GM19372 (cell line): ENCODE measurements at regions not wholly inside any gene's neighbourhood (a gene's known extent, or its start where the extent isn't known, plus 50 kb on each side); places are given as distances from the start of the nearest gene placed in this dataset.

Experiments
- ATAC-seq: cut with Tn5 transposase; IDR thresholded peaks from one replicate; pipeline ENCODE4 v1.9.1; 2021; ENCODE audit warnings: mild to moderate bottlenecking, low read depth, moderate library complexity; ENCODE audit not compliant: unreplicated experiment

- no peak for ATAC-seq
Observed at GRCh38 chr13:110826861-110827672, 87.8 kb downstream of the ANKRD10 start.
